Endothelial cell of umbilical vein (primary cell): ENCODE measurements at regions not wholly inside any gene's neighbourhood (a gene's known extent, or its start where the extent isn't known, plus 50 kb on each side); places are given as distances from the start of the nearest gene placed in this dataset.

Experiments
- BruUV-seq: library from RNA; stranded (reverse); fragments of 400-500 nt; replicated peaks from 2 replicates; lab custom pipeline; 2021; lab: Mats Ljungman, UMichigan
- CTCF ChIA-PET: fragments of 300-600, 350-600 bp; sonication (Branson Sonifier 250); formaldehyde crosslinking; loops from one replicate; lab custom pipeline; 2021; ENCODE audit warnings: antibody characterized with exemption, inconsistent platforms; lab: Charles Lee
- POLR2A ChIA-PET: fragments of 300-600, 350-600 bp; sonication (Branson Sonifier 250); formaldehyde crosslinking; loops from one replicate; lab custom pipeline; 2021; ENCODE audit warnings: antibody characterized with exemption, inconsistent platforms; lab: Charles Lee
- DNase-seq: peaks from one replicate; pipeline ENCODE4 v3.0.0-alpha.2; 2011; ENCODE audit warnings: low read depth, low spot score
- FAIRE-seq: peaks from 2 replicates; lab custom pipeline; 2011; peaks lifted over from hg19 to GRCh38; lab: Jason Lieb, UNC
- H2AFZ ChIP-seq: 2 replicates; pipeline ENCODE4 v1.6.0; 2012; ENCODE audit warnings: low read depth, low read length, control low read depth, inconsistent platforms
- H3K27ac ChIP-seq: 2 replicates; pipeline ENCODE4 v1.5.1; 2011; ENCODE audit warnings: low read depth, mild to moderate bottlenecking, control low read depth, low read length, moderate library complexity; ENCODE audit not compliant: insufficient read depth
- H3K27me3 ChIP-seq, 2 experiments: 2 replicates each; pipeline versions ENCODE4 v1.6.0 to v1.6.1; 2011; ENCODE audit warnings: low read length in 2 of 2, mixed read lengths in 1 of 2; ENCODE audit not compliant: control insufficient read depth in 2 of 2, insufficient read depth in 2 of 2
- H3K36me3 ChIP-seq, 2 experiments: 2 replicates in 1 of 2; 3 replicates in 1 of 2; pipeline ENCODE4 v1.5.1; 2011; ENCODE audit warnings: low read length in 2 of 2, mild to moderate bottlenecking in 1 of 2, moderate library complexity in 1 of 2; ENCODE audit not compliant: control insufficient read depth in 2 of 2, insufficient read depth in 2 of 2; ENCODE audit errors: extremely low read depth in 1 of 2
- H3K4me1 ChIP-seq: 3 replicates; pipeline ENCODE4 v1.5.1; 2011; ENCODE audit warnings: mild to moderate bottlenecking, low read length; ENCODE audit not compliant: control insufficient read depth, insufficient read depth; ENCODE audit errors: extremely low read depth
- H3K4me2 ChIP-seq: 2 replicates; pipeline ENCODE4 v1.6.1; 2011; ENCODE audit warnings: low read length, control low read depth, mixed read lengths; ENCODE audit not compliant: insufficient read depth
- H3K4me3 ChIP-seq, 3 experiments: fragments of 200-600 bp in 1 of 3; sonication (generic), shearing (Covaris generic) in 1 of 3; replicated peaks in 1 of 3; 2 replicates each; pipeline ENCODE4 v1.5.1; 2011 to 2016; ENCODE audit warnings: control low read depth in 3 of 3, low read length in 3 of 3, mild to moderate bottlenecking in 2 of 3, inconsistent platforms in 1 of 3, low read depth in 1 of 3, moderate library complexity in 1 of 3; ENCODE audit not compliant: insufficient read depth in 1 of 3
- H3K79me2 ChIP-seq: 2 replicates; pipeline ENCODE4 v1.6.0; 2012; ENCODE audit warnings: low read length, inconsistent platforms; ENCODE audit not compliant: control insufficient read depth, insufficient read depth
- H3K9ac ChIP-seq: replicated peaks from 2 replicates; pipeline ENCODE3; 2011; ENCODE audit warnings: low read length, control low read depth; ENCODE audit not compliant: insufficient read depth; ENCODE audit errors: extremely low read depth
- H3K9me1 ChIP-seq: replicated peaks from 3 replicates; pipeline ENCODE4 v1.6.0; 2011; ENCODE audit warnings: mild to moderate bottlenecking, low read length; ENCODE audit not compliant: control insufficient read depth, insufficient read depth; ENCODE audit errors: extremely low read depth
- H3K9me3 ChIP-seq: replicated peaks from 2 replicates; pipeline ENCODE4 v1.5.1; 2012; ENCODE audit warnings: low read length, inconsistent platforms; ENCODE audit not compliant: control insufficient read depth, insufficient read depth
- H4K20me1 ChIP-seq: replicated peaks from 2 replicates; pipeline ENCODE3; 2011; ENCODE audit warnings: mild to moderate bottlenecking, low read length; ENCODE audit not compliant: control insufficient read depth, insufficient read depth; ENCODE audit errors: extremely low read depth
- CTCF ChIP-seq, 2 donors: IDR thresholded peaks; 1 replicate in 1 of 2; 2 replicates in 1 of 2; pipeline ENCODE4 v1.5.1; 2011; ENCODE audit warnings: low read length in 2 of 2, mild to moderate bottlenecking in 2 of 2, moderate library complexity in 2 of 2, control low read depth in 1 of 2, inconsistent platforms in 1 of 2, low read depth in 1 of 2; ENCODE audit not compliant: insufficient read depth in 1 of 2; ENCODE audit errors: extremely low read depth in 1 of 2
- EZH2 ChIP-seq: IDR thresholded peaks from 2 replicates; pipeline ENCODE4 v1.6.1; 2012; ENCODE audit warnings: borderline replicate concordance, low read depth, mild to moderate bottlenecking, moderate library complexity, low read length, inconsistent platforms; ENCODE audit not compliant: severe bottlenecking
- GATA2 ChIP-seq: IDR thresholded peaks from 2 replicates; pipeline ENCODE4 v1.7.0; 2011; ENCODE audit warnings: low read depth, mild to moderate bottlenecking, moderate library complexity, mixed read lengths, low read length; ENCODE audit not compliant: insufficient read length, insufficient read depth
- JUN ChIP-seq: IDR thresholded peaks from 2 replicates; pipeline ENCODE4 v1.6.1; 2011; ENCODE audit warnings: borderline replicate concordance, low read depth; ENCODE audit not compliant: insufficient read length, insufficient read depth
- MAX ChIP-seq: IDR thresholded peaks from 2 replicates; pipeline ENCODE4 v1.6.1; 2011; ENCODE audit not compliant: insufficient read depth, insufficient read length
- MYC ChIP-seq: IDR thresholded peaks from one replicate; pipeline ENCODE4 v1.6.1; 2011; ENCODE audit warnings: mild to moderate bottlenecking, low read depth, low read length
- POLR2A ChIP-seq: IDR thresholded peaks from 2 replicates; pipeline ENCODE4 v1.6.1; 2012; ENCODE audit warnings: low read depth, mild to moderate bottlenecking, control low read depth, low read length
- POLR2AphosphoS5 ChIP-seq: IDR thresholded peaks from 2 replicates; pipeline ENCODE4 v1.6.1; 2012; ENCODE audit warnings: low read depth, mild to moderate bottlenecking, control low read depth, low read length, moderate library complexity; ENCODE audit not compliant: insufficient read depth
- dilution Hi-C: fragments of 300-500 bp; cut with MboI; formaldehyde crosslinking; loops from one replicate; pipeline ENCODE4 v1.15.0; 2019; ENCODE audit warnings: low sequenced_read_pairs; ENCODE audit not compliant: extremely low pct_ligation_motif_present
- intact Hi-C: fragments of 100-400 bp; cut with micrococcal nuclease; formaldehyde crosslinking; loops from one replicate; pipeline ENCODE4 v1.10.0; 2022

- DNase-seq (peak; percentile 16), FAIRE-seq (peak; percentile 66)
- peaks cover 51% of the 10 kb centered on the region for H3K4me1 ChIP-seq
- peak overlapping the region; percentile 88 for H2AFZ ChIP-seq
- H3K9me3 ChIP-seq, result no peaks in the 10 kb centered on the region
- ChIA-PET POLR2A (no interaction called here), CTCF (interaction anchor here (0.7 to 3.2 kb wide), 4 partner anchors 13 to 119 kb away, joined by 3 to 13 read pairs (median 9); no protein-coding TSS in a partner anchor)
- no peak overlapping the region for H3K4me2 ChIP-seq
- no peaks in the 10 kb centered on the region for H3K27me3 ChIP-seq
- no peaks in the 10 kb centered on the region for H3K79me2 ChIP-seq
- no peak for TF ChIP-seq GATA2
- TF ChIP-seq EZH2, result no peak
- TF ChIP-seq MAX, result no peak
- no peak for TF ChIP-seq POLR2AphosphoS5
- no peak for TF ChIP-seq POLR2A
- TF ChIP-seq MYC, result no peak
- TF ChIP-seq CTCF (IDR thresholded peaks at IDR 0.05; ENCODE audit: extremely low read depth in 1 of 2, insufficient read depth in 1 of 2, low read depth in 1 of 2, low read length in 2 of 2), result no peak
- TF ChIP-seq JUN, result no peak
- intact Hi-C loops, result loop anchor here (5.0 kb wide), 1 partner anchor 46 kb away; no protein-coding TSS in a partner anchor
- H3K4me3 ChIP-seq, result no peak overlapping the region
- BruUV-seq, result no TSS peak
- no peaks in the 10 kb centered on the region for H3K36me3 ChIP-seq
- H3K27ac ChIP-seq, result peak overlapping the region; percentile 21
- dilution Hi-C loops, result no loop called here
- H4K20me1 ChIP-seq, result no peaks in the 10 kb centered on the region
- H3K9ac ChIP-seq, result peak overlapping the region; percentile 33
- H3K9me1 ChIP-seq, result no peaks in the 10 kb centered on the region
These were observed 85.9 kb upstream of the NCOR2 start for GRCh38 chr12:124653169-124653931.
